Liver (tissue), 7 donors: ENCODE measurements at regions not wholly inside any gene's neighbourhood (a gene's known extent, or its start where the extent isn't known, plus 50 kb on each side); places are given as distances from the start of the nearest gene placed in this dataset.

Source experiments
- DNase-seq: peaks from one replicate; pipeline ENCODE4 v3.0.0-alpha.2; 2017; ENCODE audit warnings: low spot score
- H3K27ac ChIP-seq, 2 donors: one replicate each; pipeline ENCODE4 v1.7.0; 2013; ENCODE audit warnings: inconsistent platforms in 2 of 2, low read length in 2 of 2, control low read depth in 1 of 2, low read depth in 1 of 2, mild to moderate bottlenecking in 1 of 2
- H3K27me3 ChIP-seq, 4 donors: one replicate each; pipeline versions ENCODE4 v1.6.1 to v1.7.0; 2013; ENCODE audit warnings: low read length in 3 of 4, inconsistent platforms in 1 of 4, mild to moderate bottlenecking in 1 of 4, moderate library complexity in 1 of 4; ENCODE audit not compliant: control insufficient read depth in 4 of 4, insufficient read depth in 4 of 4
- H3K36me3 ChIP-seq, 4 donors: one replicate each; pipeline versions ENCODE4 v1.6.1 to v1.7.0; 2013; ENCODE audit warnings: low read length in 3 of 4, mild to moderate bottlenecking in 3 of 4, low read depth in 1 of 4, moderate library complexity in 1 of 4; ENCODE audit not compliant: control insufficient read depth in 4 of 4, insufficient read depth in 3 of 4
- H3K4me1 ChIP-seq, 4 donors: one replicate each; pipeline versions ENCODE4 v1.6.1 to v1.7.0; 2013; ENCODE audit warnings: low read length in 3 of 4, mild to moderate bottlenecking in 3 of 4, moderate library complexity in 1 of 4; ENCODE audit not compliant: control insufficient read depth in 4 of 4, insufficient read depth in 4 of 4
- H3K4me3 ChIP-seq, 3 donors: one replicate each; pipeline versions ENCODE4 v1.6.1 to v1.7.0; 2013; ENCODE audit warnings: low read length in 3 of 3, control low read depth in 1 of 3, low read depth in 1 of 3, mild to moderate bottlenecking in 1 of 3
- H3K9ac ChIP-seq, 2 donors: one replicate each; pipeline ENCODE4 v1.7.0; 2013; ENCODE audit warnings: low read length in 2 of 2, mild to moderate bottlenecking in 2 of 2, moderate library complexity in 2 of 2, control low read depth in 1 of 2, low read depth in 1 of 2
- H3K9me3 ChIP-seq, 4 donors: one replicate each; pipeline versions ENCODE4 v1.6.1 to v1.7.0; 2013; ENCODE audit warnings: low read length in 3 of 4; ENCODE audit not compliant: control insufficient read depth in 4 of 4
- EGR1 ChIP-seq, 2 donors: IDR thresholded peaks; 2 replicates each; pipeline ENCODE4 v1.6.1; 2016 to 2018; ENCODE audit warnings: antibody characterized with exemption in 2 of 2, low read depth in 2 of 2
- FOXA2 ChIP-seq: IDR thresholded peaks from 2 replicates; pipeline ENCODE4 v1.6.1; 2016; ENCODE audit warnings: antibody characterized with exemption
- GABPA ChIP-seq, 2 donors: IDR thresholded peaks in 1 of 2; conservative IDR thresholded peaks in 1 of 2; 2 replicates each; pipeline ENCODE4 v1.6.1; 2016; ENCODE audit warnings: antibody characterized with exemption in 2 of 2, mild to moderate bottlenecking in 1 of 2, moderate library complexity in 1 of 2
- HNF4A ChIP-seq, 2 donors: conservative IDR thresholded peaks; 2 replicates each; pipeline ENCODE4 v1.6.1; 2016; ENCODE audit warnings: antibody characterized with exemption in 2 of 2, mild to moderate bottlenecking in 2 of 2
- NR2F2 ChIP-seq: IDR thresholded peaks from 2 replicates; pipeline ENCODE4 v1.6.1; 2016; ENCODE audit warnings: antibody characterized with exemption
- RAD21 ChIP-seq, 2 donors: IDR thresholded peaks; 2 replicates each; pipeline ENCODE4 v1.6.1; 2016; ENCODE audit warnings: antibody characterized with exemption in 2 of 2, mild to moderate bottlenecking in 2 of 2
- RXRA ChIP-seq, 2 donors: IDR thresholded peaks; 2 replicates each; pipeline ENCODE4 v1.6.1; 2017 to 2018; ENCODE audit warnings: antibody characterized with exemption in 2 of 2, mild to moderate bottlenecking in 1 of 2
- TAF1 ChIP-seq: conservative IDR thresholded peaks from 2 replicates; pipeline ENCODE4 v1.6.1; 2016; ENCODE audit warnings: antibody characterized with exemption, mild to moderate bottlenecking
- YY1 ChIP-seq: IDR thresholded peaks from 2 replicates; pipeline ENCODE4 v1.6.1; 2016; ENCODE audit warnings: antibody characterized with exemption, mild to moderate bottlenecking
- WGBS: extraction: QIAGEN DNeasy Blood & Tissue Kit; methylation state at CpG from one replicate; pipeline ENCODE4 v1.1.7; 2013; 5-methylcytosine and 5-hydroxymethylcytosine counted together
- TF ChIP-seq, protein P1 (sequence below): IDR thresholded peaks from 2 replicates; pipeline ENCODE4 v1.6.1; 2016; ENCODE audit warnings: antibody characterized with exemption
- TF ChIP-seq, protein P2 (sequence below): IDR thresholded peaks from 2 replicates; pipeline ENCODE4 v1.6.1; 2016; ENCODE audit warnings: antibody characterized with exemption
- TF ChIP-seq, protein P3 (sequence below): IDR thresholded peaks from 2 replicates; pipeline ENCODE4 v1.6.1; 2016; ENCODE audit warnings: antibody characterized with exemption, mild to moderate bottlenecking
- TF ChIP-seq, protein P4 (sequence below): IDR thresholded peaks from 2 replicates; pipeline ENCODE4 v1.6.1; 2016; ENCODE audit warnings: antibody characterized with exemption
- donor health status: healthy.
- donor health status: healthy.
- donor health status: healthy.
- donor health status: healthy.

DNA sequence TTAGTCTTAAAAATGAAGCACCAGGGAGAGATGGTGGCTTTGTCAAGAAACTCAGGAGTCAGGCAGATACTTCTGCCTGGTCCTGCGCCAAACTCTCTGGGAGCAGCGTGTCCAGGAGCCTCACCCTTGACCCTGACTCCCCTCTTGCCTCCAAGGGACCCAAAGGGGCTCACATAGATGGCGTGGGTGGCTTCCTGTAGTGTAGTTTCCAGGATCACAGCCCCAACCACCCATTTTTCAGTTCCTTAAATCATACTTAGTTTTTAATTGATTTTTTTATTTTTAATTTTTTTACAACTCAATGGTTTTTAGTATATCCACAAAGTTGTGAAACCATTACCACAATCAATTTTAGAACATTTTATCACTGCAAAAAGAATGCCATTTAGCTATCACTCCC, 107.7 kb upstream of the IGSF21 start:
- Histone ChIP-seq H3K27ac (no peak overlapping the region), H3K4me3 (no peak overlapping the region), H3K9me3 (no peaks in the 10 kb centered on the region), H3K36me3 (no peaks in the 10 kb centered on the region), H3K27me3 (no peaks in the 10 kb centered on the region), H3K4me1 (no peaks in the 10 kb centered on the region), H3K9ac (no peak overlapping the region)
- DNase-seq = no peak
- TF ChIP-seq GABPA (IDR thresholded peaks at IDR 0.05 in 1 of 2, conservative IDR thresholded peaks at IDR 0.05 in 1 of 2) (no peak), TAF1 (no peak), HNF4A (conservative IDR thresholded peaks at IDR 0.05) (no peak)
- TF ChIP-seq, protein P1, sequence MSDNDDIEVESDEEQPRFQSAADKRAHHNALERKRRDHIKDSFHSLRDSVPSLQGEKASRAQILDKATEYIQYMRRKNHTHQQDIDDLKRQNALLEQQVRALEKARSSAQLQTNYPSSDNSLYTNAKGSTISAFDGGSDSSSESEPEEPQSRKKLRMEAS = no peak
- 79% methylated on average over 3 of the region's 3 CpGs for WGBS

DNA sequence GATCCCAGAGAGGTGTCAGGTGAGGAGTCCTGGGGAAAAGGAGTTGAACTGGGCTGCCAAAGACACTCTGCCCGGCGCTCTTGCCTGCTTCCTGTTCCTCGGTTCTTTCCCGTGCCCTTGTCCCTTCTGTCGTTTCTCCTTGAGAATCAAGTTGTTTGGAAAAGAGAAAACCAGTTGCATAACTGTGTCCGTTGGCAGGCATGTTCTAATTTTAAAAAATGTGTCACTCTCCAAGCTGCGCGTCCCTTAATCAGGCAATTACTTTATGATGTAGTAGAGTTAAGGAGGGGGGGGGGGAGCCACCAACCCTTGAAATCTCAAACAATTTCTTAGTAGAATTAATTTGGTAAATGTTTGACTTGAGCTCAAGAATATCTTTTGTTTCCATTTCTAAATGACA, 105.9 kb upstream of the IGSF21 start:
- Histone ChIP-seq H3K9me3 (no peaks in the 10 kb centered on the region), H3K27me3 (peaks cover 0 to 3% (median 0%) of the 10 kb centered on the region in 4 donors), H3K27ac (no peak overlapping the region), H3K9ac (no peak overlapping the region), H3K4me1 (no peaks in the 10 kb centered on the region), H3K36me3 (no peaks in the 10 kb centered on the region), H3K4me3 (no peak overlapping the region)
- TF ChIP-seq YY1 = no peak
- no peak for DNase-seq
- WGBS = 70% methylated on average over 8 of the region's 8 CpGs

DNA sequence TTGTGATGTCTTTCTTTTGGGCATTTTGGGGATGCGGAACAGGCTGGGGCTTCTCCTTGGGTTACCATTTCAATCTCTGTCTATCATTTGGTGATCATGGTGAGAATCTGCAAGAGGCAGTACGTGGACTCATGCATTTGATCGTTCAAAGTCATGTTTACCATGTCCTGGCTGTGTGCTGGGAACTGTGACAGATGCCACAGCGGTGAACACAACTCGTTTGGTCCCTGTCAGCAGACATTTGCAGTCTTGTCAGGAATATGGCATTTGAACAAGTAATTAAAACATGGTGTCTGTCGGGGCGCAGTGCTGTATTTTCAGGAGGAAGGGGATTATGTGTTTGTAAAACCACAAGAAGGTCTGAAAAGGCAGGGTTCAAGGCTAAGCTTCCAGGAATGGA, 103.3 kb upstream of the IGSF21 start:
- Histone ChIP-seq H3K27me3 (peaks cover 0 to 3% (median 0%) of the 10 kb centered on the region in 4 donors), H3K27ac (no peak overlapping the region), H3K9me3 (no peaks in the 10 kb centered on the region), H3K4me1 (no peaks in the 10 kb centered on the region), H3K36me3 (no peaks in the 10 kb centered on the region), H3K4me3 (no peak overlapping the region), H3K9ac (no peak overlapping the region)
- WGBS = 57% methylated on average over 7 of the region's 7 CpGs
- TF ChIP-seq FOXA2 = peak; percentile 33
- peak in 1 of 2 donors; percentile 55 for TF ChIP-seq HNF4A (conservative IDR thresholded peaks at IDR 0.05)
- TF ChIP-seq, protein P2, sequence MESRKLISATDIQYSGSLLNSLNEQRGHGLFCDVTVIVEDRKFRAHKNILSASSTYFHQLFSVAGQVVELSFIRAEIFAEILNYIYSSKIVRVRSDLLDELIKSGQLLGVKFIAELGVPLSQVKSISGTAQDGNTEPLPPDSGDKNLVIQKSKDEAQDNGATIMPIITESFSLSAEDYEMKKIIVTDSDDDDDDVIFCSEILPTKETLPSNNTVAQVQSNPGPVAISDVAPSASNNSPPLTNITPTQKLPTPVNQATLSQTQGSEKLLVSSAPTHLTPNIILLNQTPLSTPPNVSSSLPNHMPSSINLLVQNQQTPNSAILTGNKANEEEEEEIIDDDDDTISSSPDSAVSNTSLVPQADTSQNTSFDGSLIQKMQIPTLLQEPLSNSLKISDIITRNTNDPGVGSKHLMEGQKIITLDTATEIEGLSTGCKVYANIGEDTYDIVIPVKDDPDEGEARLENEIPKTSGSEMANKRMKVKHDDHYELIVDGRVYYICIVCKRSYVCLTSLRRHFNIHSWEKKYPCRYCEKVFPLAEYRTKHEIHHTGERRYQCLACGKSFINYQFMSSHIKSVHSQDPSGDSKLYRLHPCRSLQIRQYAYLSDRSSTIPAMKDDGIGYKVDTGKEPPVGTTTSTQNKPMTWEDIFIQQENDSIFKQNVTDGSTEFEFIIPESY = no peak
- TF ChIP-seq YY1 = no peak
- no peak for DNase-seq

DNA sequence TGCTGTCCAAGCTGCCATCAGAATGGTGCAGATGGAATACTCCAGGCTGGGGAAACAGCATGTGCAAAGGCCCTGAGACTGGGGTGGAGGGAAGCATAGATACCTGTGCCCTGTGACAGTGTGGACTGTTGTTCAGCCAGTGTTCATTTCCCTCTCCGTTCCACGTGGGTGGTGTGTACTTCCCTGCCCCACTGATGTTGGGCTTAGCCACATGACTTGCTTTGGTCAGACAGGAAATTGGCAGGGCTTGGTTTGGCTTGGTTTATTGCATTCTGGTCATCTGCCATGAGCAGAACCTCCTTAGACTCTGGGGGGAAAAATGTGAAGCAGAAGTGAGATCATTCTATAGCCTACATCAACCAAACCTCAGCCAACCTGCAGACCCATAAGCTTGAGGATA, 102.4 kb upstream of the IGSF21 start:
- Histone ChIP-seq H3K36me3 (no peaks in the 10 kb centered on the region), H3K27me3 (peaks cover 0 to 3% (median 0%) of the 10 kb centered on the region in 4 donors), H3K4me1 (no peaks in the 10 kb centered on the region), H3K27ac (no peak overlapping the region), H3K4me3 (no peak overlapping the region), H3K9ac (no peak overlapping the region), H3K9me3 (no peaks in the 10 kb centered on the region)
- 76% methylated on average over 2 of the region's 2 CpGs for WGBS
- no peak for DNase-seq
- TF ChIP-seq NR2F2 (no peak), RXRA (IDR thresholded peaks at IDR 0.05) (no peak), EGR1 (IDR thresholded peaks at IDR 0.05; ENCODE audit: low read depth in 2 of 2) (no peak), HNF4A (conservative IDR thresholded peaks at IDR 0.05) (no peak), RAD21 (IDR thresholded peaks at IDR 0.05) (no peak)
- TF ChIP-seq, protein P3, sequence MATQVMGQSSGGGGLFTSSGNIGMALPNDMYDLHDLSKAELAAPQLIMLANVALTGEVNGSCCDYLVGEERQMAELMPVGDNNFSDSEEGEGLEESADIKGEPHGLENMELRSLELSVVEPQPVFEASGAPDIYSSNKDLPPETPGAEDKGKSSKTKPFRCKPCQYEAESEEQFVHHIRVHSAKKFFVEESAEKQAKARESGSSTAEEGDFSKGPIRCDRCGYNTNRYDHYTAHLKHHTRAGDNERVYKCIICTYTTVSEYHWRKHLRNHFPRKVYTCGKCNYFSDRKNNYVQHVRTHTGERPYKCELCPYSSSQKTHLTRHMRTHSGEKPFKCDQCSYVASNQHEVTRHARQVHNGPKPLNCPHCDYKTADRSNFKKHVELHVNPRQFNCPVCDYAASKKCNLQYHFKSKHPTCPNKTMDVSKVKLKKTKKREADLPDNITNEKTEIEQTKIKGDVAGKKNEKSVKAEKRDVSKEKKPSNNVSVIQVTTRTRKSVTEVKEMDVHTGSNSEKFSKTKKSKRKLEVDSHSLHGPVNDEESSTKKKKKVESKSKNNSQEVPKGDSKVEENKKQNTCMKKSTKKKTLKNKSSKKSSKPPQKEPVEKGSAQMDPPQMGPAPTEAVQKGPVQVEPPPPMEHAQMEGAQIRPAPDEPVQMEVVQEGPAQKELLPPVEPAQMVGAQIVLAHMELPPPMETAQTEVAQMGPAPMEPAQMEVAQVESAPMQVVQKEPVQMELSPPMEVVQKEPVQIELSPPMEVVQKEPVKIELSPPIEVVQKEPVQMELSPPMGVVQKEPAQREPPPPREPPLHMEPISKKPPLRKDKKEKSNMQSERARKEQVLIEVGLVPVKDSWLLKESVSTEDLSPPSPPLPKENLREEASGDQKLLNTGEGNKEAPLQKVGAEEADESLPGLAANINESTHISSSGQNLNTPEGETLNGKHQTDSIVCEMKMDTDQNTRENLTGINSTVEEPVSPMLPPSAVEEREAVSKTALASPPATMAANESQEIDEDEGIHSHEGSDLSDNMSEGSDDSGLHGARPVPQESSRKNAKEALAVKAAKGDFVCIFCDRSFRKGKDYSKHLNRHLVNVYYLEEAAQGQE = no peak
- TF ChIP-seq, protein P4, sequence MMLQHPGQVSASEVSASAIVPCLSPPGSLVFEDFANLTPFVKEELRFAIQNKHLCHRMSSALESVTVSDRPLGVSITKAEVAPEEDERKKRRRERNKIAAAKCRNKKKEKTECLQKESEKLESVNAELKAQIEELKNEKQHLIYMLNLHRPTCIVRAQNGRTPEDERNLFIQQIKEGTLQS = no peak
- TF ChIP-seq, protein P2 = no peak
